ENCODE measurements at regions not wholly inside any gene's neighbourhood (a gene's known extent, or its start where the extent isn't known, plus 50 kb on each side); places are given as distances from the start of the nearest gene placed in this dataset.

- TF ChIP-seq CTCF (conservative IDR thresholded peaks at IDR 0.05; ENCODE audit: low read depth, low read length) (no peak), EZH2 (IDR thresholded peaks at IDR 0.05; ENCODE audit: low read length, unreplicated experiment) (no peak), EZH2phosphoT487 (IDR thresholded peaks at IDR 0.05; ENCODE audit: borderline replicate concordance, low read length) (no peak)
These were observed 342.6 kb upstream of the ZMIZ1 start for GRCh38 chr10:78726171-78726570.

Measured in PC-3 (cell line).